Heart right ventricle (tissue), 16 donors: ENCODE measurements at regions not wholly inside any gene's neighbourhood (a gene's known extent, or its start where the extent isn't known, plus 50 kb on each side); places are given as distances from the start of the nearest gene placed in this dataset.

Source experiments
- ATAC-seq, 8 donors: fragments of 200-7000 bp; cut with Tn5 transposase; one replicate each; pipeline ENCODE4 v1.9.1; 2020; ENCODE audit warnings: mild to moderate bottlenecking in 8 of 8, moderate library complexity in 8 of 8, moderate number of reproducible peaks in 1 of 8
- DNase-seq, 2 donors: peaks; one replicate each; pipeline ENCODE4 v3.0.0-alpha.2; 2020
- H3K27ac ChIP-seq, 10 donors: fragments of 200-600 bp; sonication (generic) in 2 of 10; one replicate each; pipeline versions ENCODE4 v1.5.0 to v1.8.0; 2020 to 2022; ENCODE audit warnings: mild to moderate bottlenecking in 3 of 10
- H3K27me3 ChIP-seq, 7 donors: fragments of 200-600 bp; one replicate each; pipeline ENCODE4 v1.8.0; 2021 to 2022; ENCODE audit warnings: mild to moderate bottlenecking in 2 of 7
- H3K36me3 ChIP-seq, 9 donors: fragments of 200-600 bp; sonication (generic) in 1 of 9; one replicate each; pipeline versions ENCODE4 v1.5.0 to v1.8.0; 2020 to 2022; ENCODE audit warnings: mild to moderate bottlenecking in 2 of 9
- H3K4me1 ChIP-seq, 9 donors: fragments of 200-600 bp; sonication (generic) in 1 of 9; one replicate each; pipeline versions ENCODE4 v1.5.0 to v1.8.0; 2020 to 2022; ENCODE audit warnings: mild to moderate bottlenecking in 4 of 9
- H3K4me3 ChIP-seq, 10 donors: fragments of 200-600 bp; sonication (generic) in 2 of 10; one replicate each; pipeline versions ENCODE4 v1.5.0 to v1.8.0; 2020 to 2022; ENCODE audit warnings: mild to moderate bottlenecking in 7 of 10, moderate library complexity in 2 of 10
- H3K9me3 ChIP-seq, 11 donors: fragments of 200-600 bp in 10 of 11; sonication (generic) in 2 of 11; one replicate each; pipeline versions ENCODE4 v1.5.0 to v1.8.0; 2013 to 2022; ENCODE audit warnings: mild to moderate bottlenecking in 2 of 11, control low read depth in 1 of 11, moderate library complexity in 1 of 11
- WGBS, 2 donors: extraction: QIAGEN DNeasy Blood & Tissue Kit; methylation state at CpG; one replicate each; pipeline ENCODE4 v1.1.7; 2013; ENCODE audit warnings: inconsistent platforms in 1 of 2; 5-methylcytosine and 5-hydroxymethylcytosine counted together
- intact Hi-C, 10 donors: fragments of 100-400 bp; cut with DNase I; formaldehyde crosslinking; loops; one replicate each; pipeline versions ENCODE4 v1.11.1 to v1.14.2; 2022
- TF ChIP-seq, protein P1 (sequence below), 9 donors: fragments of 200-600 bp; sonication (generic) in 2 of 9; IDR thresholded peaks; one replicate each; pipeline versions ENCODE4 v1.5.0 to v1.8.0; 2021 to 2022; ENCODE audit warnings: antibody characterized with exemption in 9 of 9, mild to moderate bottlenecking in 5 of 9, moderate library complexity in 1 of 9
- donor health status: Arrhythmogenic right ventricular cardiomyopathy.
- donor health status: ischemic (EF 13 %, LVEDD 7.1; RV severe dilation, severe dysfunction).
- donor health status: healthy with polysubstance abuse.
- donor health status: DM: no; HTN: yes; CAD: no.
- donor health status: DM: no; HTN: no; CAD: no.
- donor health status: ischemic (EF 25% LVEDD 6.9; RV normal size, moderate dysfunction).
- donor health status: ischemic (EF 25% LVEDD 5.7; RV mildly dilated, moderate dysfunction).
- donor health status: healthy.
- donor health status: DM: yes; HTN: yes; CAD: no.
- donor health status: Ischemic cardiomyopathy.
- donor health status: ischemic (EF 35%, LVEDD 5.7; RV mildly dilated, moderate dysfunction).
- donor health status: nonischemic (EF 11% LVEDD 7.7; RV severe dilation, severe dysfunction).
- donor health status: DM: yes; HTN: yes; CAD: no.
- donor health status: PGD.
- donor health status: ischemic (EF 29% LVEDD 5.4; RV normal size, mild dysfunction).
- donor health status: nonischemic (EF 23%, LVEDD 6.1; RV moderate dilation, normal function).

DNA sequence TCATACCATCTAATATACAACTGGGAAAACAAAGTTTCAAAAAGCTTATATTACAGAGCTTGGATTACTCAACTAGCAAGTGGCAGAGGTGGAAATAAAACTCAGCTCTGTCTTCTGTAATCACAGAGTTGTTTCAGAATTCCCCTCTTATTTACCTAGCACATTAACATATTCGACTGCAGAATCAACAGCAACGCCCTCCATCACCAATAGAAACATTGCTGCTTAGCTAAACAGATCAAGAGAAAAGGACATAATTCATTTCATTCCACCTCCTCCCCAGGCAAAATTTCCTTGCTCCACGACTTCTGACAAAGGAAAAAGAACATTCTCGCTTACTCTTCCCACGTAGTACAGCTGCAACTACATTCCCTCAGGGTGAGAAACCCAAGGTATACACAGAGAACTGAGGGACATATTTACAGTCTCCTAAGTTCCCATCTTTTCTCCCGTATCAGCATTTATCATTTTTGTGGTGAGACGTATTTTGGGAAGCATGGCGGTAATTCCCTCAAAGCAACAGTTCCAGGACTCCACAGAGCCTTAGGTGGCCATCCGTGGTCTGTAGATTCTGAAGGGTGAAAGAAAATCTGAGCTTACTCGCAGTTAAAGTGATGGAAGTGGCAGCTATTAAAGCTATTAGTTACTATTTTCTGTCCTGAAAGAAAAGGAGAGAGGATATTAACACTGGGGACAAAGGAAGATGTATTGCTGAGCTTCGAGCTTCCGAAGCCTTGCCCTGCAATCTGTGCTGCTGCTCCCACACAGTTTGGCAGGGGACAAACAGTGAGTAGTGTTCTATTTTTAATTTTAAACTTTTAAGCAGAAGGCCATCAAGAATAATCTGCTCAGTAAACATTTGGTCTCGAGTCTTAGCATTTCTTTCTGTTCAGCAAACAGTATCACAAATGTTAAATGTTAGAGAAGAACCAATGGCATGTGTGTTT, 1296.2 kb downstream of the CDH8 start:
- intact Hi-C loops: no loop called here
- H3K9me3 ChIP-seq: no peaks in the 10 kb centered on the region
- H3K36me3 ChIP-seq: no peaks in the 10 kb centered on the region
- DNase-seq (no peak), ATAC-seq (peak in 4 of 8 donors; percentile 43 to 71 (median 58))
- whole genome bisulfite sequencing, 2 donors: 58 to 65% methylated on average over 13 of the region's 13 CpGs
- H3K4me1 ChIP-seq: peaks cover 0 to 11% (median 0%) of the 10 kb centered on the region in 9 donors
- TF ChIP-seq, protein P1, sequence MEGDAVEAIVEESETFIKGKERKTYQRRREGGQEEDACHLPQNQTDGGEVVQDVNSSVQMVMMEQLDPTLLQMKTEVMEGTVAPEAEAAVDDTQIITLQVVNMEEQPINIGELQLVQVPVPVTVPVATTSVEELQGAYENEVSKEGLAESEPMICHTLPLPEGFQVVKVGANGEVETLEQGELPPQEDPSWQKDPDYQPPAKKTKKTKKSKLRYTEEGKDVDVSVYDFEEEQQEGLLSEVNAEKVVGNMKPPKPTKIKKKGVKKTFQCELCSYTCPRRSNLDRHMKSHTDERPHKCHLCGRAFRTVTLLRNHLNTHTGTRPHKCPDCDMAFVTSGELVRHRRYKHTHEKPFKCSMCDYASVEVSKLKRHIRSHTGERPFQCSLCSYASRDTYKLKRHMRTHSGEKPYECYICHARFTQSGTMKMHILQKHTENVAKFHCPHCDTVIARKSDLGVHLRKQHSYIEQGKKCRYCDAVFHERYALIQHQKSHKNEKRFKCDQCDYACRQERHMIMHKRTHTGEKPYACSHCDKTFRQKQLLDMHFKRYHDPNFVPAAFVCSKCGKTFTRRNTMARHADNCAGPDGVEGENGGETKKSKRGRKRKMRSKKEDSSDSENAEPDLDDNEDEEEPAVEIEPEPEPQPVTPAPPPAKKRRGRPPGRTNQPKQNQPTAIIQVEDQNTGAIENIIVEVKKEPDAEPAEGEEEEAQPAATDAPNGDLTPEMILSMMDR (IDR thresholded peaks at IDR 0.05): no peak
- no peaks in the 10 kb centered on the region for H3K27me3 ChIP-seq
- no peak overlapping the region for H3K27ac ChIP-seq
- H3K4me3 ChIP-seq: no peak overlapping the region

DNA sequence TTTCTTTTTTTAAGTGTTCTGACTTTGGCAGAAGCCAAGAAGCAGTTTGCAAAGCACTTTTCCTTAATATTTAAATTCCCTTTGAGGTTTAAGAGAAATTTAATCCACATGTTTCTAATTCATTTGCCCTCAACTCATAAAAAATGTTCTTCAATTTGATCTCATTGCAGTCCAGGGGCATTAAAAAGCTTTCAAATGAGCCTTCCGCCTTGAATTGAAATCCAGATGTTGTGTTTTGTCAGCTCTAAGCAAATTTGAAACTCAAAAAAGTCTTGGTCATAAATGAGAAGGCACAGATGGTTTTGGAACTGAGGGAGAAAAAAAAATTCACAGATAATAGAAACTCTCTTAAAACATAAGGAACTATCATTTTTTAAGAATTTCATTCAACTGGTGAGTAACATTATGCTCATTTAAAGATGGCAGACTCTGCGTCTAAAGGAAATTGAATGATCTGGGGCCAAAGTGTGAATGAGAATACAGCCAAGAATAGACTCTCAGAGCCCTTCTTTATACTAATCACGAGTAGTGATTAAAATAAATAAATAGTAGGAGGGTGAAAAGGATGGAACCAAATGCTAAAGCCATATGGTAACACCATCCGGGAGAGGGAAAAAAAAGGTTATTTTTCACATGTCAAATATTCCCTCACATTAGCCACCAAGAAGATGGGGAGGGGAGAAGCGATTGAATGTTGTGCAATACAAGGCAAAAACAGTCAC, 1304.7 kb downstream of the CDH8 start:
- H3K36me3 ChIP-seq: no peaks in the 10 kb centered on the region
- H3K9me3 ChIP-seq: no peaks in the 10 kb centered on the region
- no peaks in the 10 kb centered on the region for H3K27me3 ChIP-seq
- ATAC-seq (no peak), DNase-seq (no peak)
- no peak overlapping the region for H3K27ac ChIP-seq
- WGBS, 2 donors: 64 to 71% methylated on average over 5 of the region's 5 CpGs
- intact Hi-C loops: no loop called here
- no peak overlapping the region for H3K4me3 ChIP-seq
- H3K4me1 ChIP-seq: no peaks in the 10 kb centered on the region
- TF ChIP-seq, protein P1 (IDR thresholded peaks at IDR 0.05): no peak

DNA sequence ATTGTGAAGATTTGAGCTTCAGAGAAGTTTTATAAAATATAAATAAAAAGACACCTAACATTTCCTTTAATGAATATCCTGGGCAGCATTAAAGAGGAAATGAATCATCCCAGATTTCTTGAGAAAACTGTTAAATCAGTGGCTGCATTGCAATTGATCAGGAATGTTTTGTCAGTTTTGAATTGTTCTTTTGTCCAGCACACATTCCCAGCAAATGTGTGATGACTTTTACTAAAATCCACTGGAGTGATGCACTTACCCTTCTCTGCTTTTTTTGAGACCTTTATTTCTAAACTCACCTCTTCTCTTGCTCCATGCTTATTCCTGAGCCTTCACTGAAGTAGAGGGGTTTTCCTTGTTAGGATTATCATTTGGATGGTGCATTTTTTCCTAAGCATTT, 1307.2 kb downstream of the CDH8 start:
- Histone ChIP-seq H3K27ac (no peak overlapping the region), H3K4me3 (no peak overlapping the region), H3K27me3 (no peaks in the 10 kb centered on the region), H3K9me3 (no peaks in the 10 kb centered on the region), H3K36me3 (no peaks in the 10 kb centered on the region), H3K4me1 (no peaks in the 10 kb centered on the region)
- DNase-seq: no peak
- intact Hi-C loops: no loop called here
- TF ChIP-seq, protein P1 (IDR thresholded peaks at IDR 0.05): no peak
- no peak for ATAC-seq

DNA sequence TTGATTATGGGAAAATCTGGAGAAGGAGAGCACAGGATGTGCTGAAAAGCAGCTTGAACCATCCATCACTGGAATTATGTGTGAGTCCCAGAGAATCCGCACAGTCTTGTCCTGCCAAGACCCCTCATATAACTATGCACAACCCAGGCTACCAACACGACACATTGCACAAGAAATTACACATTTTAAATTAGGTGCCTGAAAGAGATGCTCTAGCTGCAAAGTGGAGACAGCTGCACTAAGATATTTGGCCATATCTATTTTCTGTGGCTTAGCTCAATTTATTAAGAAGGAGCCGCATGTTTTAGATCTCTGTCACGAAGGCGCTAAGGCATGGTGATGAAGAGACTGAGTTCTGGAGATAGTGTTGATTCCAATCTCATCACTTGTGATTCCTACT, 1308.4 kb downstream of the CDH8 start:
- Histone ChIP-seq H3K36me3 (no peaks in the 10 kb centered on the region), H3K27me3 (no peaks in the 10 kb centered on the region), H3K27ac (no peak overlapping the region), H3K9me3 (no peaks in the 10 kb centered on the region), H3K4me3 (no peak overlapping the region), H3K4me1 (no peaks in the 10 kb centered on the region)
- ATAC-seq (no peak), DNase-seq (no peak)
- intact Hi-C loops: no loop called here
- 68 to 72% methylated on average over 5 of the region's 5 CpGs for WGBS, 2 donors
- TF ChIP-seq, protein P1 (IDR thresholded peaks at IDR 0.05): no peak
